ENCODE measurements at regions not wholly inside any gene's neighbourhood (a gene's known extent, or its start where the extent isn't known, plus 50 kb on each side); places are given as distances from the start of the nearest gene placed in this dataset.

DNA sequence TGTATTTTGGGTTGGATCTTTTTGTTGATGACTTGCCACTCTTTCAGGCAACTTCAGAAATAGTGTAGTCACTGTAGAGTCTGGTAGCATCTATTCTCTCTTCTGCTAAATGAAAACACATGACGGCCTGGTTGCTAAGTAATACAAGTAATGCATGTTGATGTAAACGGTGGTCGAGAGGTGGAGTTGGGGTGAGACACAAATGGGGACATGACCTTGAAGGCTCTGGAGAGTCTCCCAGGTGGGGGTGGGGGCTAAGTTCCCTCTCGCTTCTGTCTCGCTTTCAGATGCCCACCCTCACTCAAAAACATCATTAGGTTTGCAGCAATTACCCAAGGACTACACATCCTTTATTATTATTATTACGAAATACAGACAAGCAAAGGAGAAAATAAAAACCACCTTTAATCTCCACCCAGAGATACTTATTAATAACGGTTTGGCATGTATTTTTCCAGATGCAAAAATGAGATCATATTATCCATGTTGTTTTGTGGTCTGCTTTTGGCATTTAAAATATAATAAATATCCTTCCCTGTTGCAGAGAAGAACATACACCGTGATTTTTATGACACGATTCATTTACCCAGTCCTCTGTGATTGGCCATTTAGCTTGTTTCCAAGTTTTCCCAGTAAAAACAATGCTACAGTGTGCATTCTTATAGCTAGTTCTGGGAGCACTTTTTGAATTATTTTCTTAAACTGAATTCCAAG lies 138.1 kb downstream of the MIS18A start:
- TF ChIP-seq SIN3A (IDR thresholded peaks at IDR 0.05; ENCODE audit: borderline replicate concordance, insufficient read depth, low read length) (no peak), FOXP2 (optimal IDR thresholded peaks at IDR 0.05; ENCODE audit: borderline replicate concordance, extremely low read depth, extremely low read length, insufficient read depth) (no peak), POLR2AphosphoS5 (IDR thresholded peaks at IDR 0.05; ENCODE audit: low read depth, low read length) (no peak), TAF1 (IDR thresholded peaks at IDR 0.05; ENCODE audit: borderline replicate concordance, insufficient read depth, low read length) (no peak)
- TF ChIP-seq, protein P1, sequence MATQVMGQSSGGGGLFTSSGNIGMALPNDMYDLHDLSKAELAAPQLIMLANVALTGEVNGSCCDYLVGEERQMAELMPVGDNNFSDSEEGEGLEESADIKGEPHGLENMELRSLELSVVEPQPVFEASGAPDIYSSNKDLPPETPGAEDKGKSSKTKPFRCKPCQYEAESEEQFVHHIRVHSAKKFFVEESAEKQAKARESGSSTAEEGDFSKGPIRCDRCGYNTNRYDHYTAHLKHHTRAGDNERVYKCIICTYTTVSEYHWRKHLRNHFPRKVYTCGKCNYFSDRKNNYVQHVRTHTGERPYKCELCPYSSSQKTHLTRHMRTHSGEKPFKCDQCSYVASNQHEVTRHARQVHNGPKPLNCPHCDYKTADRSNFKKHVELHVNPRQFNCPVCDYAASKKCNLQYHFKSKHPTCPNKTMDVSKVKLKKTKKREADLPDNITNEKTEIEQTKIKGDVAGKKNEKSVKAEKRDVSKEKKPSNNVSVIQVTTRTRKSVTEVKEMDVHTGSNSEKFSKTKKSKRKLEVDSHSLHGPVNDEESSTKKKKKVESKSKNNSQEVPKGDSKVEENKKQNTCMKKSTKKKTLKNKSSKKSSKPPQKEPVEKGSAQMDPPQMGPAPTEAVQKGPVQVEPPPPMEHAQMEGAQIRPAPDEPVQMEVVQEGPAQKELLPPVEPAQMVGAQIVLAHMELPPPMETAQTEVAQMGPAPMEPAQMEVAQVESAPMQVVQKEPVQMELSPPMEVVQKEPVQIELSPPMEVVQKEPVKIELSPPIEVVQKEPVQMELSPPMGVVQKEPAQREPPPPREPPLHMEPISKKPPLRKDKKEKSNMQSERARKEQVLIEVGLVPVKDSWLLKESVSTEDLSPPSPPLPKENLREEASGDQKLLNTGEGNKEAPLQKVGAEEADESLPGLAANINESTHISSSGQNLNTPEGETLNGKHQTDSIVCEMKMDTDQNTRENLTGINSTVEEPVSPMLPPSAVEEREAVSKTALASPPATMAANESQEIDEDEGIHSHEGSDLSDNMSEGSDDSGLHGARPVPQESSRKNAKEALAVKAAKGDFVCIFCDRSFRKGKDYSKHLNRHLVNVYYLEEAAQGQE (IDR thresholded peaks at IDR 0.05; ENCODE audit: insufficient read depth in 1 of 2, low read depth in 2 of 2, low read length in 2 of 2) = no peak

GRCh38 chr21:32140151-32140550 lies 138.7 kb downstream of the MIS18A start:
- TF ChIP-seq POLR2AphosphoS5 (IDR thresholded peaks at IDR 0.05; ENCODE audit: low read depth, low read length) (no peak), FOXP2 (optimal IDR thresholded peaks at IDR 0.05; ENCODE audit: borderline replicate concordance, extremely low read depth, extremely low read length, insufficient read depth) (no peak), SIN3A (IDR thresholded peaks at IDR 0.05; ENCODE audit: borderline replicate concordance, insufficient read depth, low read length) (no peak), TAF1 (IDR thresholded peaks at IDR 0.05; ENCODE audit: borderline replicate concordance, insufficient read depth, low read length) (no peak)
- TF ChIP-seq, protein P1 (IDR thresholded peaks at IDR 0.05; ENCODE audit: insufficient read depth in 1 of 2, low read depth in 2 of 2, low read length in 2 of 2) = no peak

- no peak for TF ChIP-seq TAF1 (IDR thresholded peaks at IDR 0.05; ENCODE audit: borderline replicate concordance, insufficient read depth, low read length)
- TF ChIP-seq FOXP2 (optimal IDR thresholded peaks at IDR 0.05; ENCODE audit: borderline replicate concordance, extremely low read depth, extremely low read length, insufficient read depth) = no peak
- TF ChIP-seq POLR2AphosphoS5 (IDR thresholded peaks at IDR 0.05; ENCODE audit: low read depth, low read length) = no peak
- TF ChIP-seq, protein P1 (IDR thresholded peaks at IDR 0.05; ENCODE audit: insufficient read depth in 1 of 2, low read depth in 2 of 2, low read length in 2 of 2) = no peak
- TF ChIP-seq SIN3A (IDR thresholded peaks at IDR 0.05; ENCODE audit: borderline replicate concordance, insufficient read depth, low read length) = no peak
Observed at GRCh38 chr21:32138658-32139057, 140.2 kb downstream of the MIS18A start.

DNA sequence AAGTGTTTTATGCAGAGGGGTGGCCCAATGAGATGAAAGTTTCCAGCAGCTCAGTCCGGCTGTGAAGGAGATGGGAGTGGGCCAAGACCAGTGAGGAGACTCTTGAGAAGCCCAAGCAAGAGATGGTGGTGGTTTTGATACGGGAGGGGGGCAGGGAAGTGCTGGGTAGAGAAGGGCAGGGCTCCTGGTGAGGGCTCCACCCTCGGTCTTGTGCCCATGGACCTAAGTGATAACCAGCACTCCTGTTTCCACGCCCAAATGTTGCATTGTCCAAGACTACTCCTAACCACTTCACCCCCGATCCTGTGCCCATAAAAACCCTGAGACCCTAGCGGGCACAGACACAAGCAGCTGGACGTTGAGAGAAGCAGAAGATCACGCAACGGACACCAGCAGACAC lies 140.9 kb downstream of the MIS18A start:
- TF ChIP-seq SIN3A (IDR thresholded peaks at IDR 0.05; ENCODE audit: borderline replicate concordance, insufficient read depth, low read length) (no peak), POLR2AphosphoS5 (IDR thresholded peaks at IDR 0.05; ENCODE audit: low read depth, low read length) (no peak), FOXP2 (optimal IDR thresholded peaks at IDR 0.05; ENCODE audit: borderline replicate concordance, extremely low read depth, extremely low read length, insufficient read depth) (no peak), TAF1 (IDR thresholded peaks at IDR 0.05; ENCODE audit: borderline replicate concordance, insufficient read depth, low read length) (no peak)
- TF ChIP-seq, protein P1 (IDR thresholded peaks at IDR 0.05; ENCODE audit: insufficient read depth in 1 of 2, low read depth in 2 of 2, low read length in 2 of 2) = no peak

Measured in PFSK-1 (cell line).